HEK293 (cell line): ENCODE measurements at regions not wholly inside any gene's neighbourhood (a gene's known extent, or its start where the extent isn't known, plus 50 kb on each side); places are given as distances from the start of the nearest gene placed in this dataset.

Experiments used
- GLI4 ChIP-seq: fragments of 450-650 bp; formaldehyde crosslinking; IDR thresholded peaks from 2 replicates; pipeline ENCODE4 v1.5.1; 2016; ENCODE audit warnings: missing biosample characterization, missing genetic modification characterization
- KLF16 ChIP-seq: fragments of 450-650 bp; formaldehyde crosslinking; IDR thresholded peaks from 2 replicates; pipeline ENCODE4 v1.5.1; 2017; ENCODE audit warnings: missing biosample characterization, missing genetic modification characterization
- MYNN ChIP-seq: fragments of 450-650 bp; formaldehyde crosslinking; IDR thresholded peaks from 2 replicates; pipeline ENCODE4 v1.5.1; 2016; ENCODE audit warnings: missing biosample characterization, missing genetic modification characterization, borderline replicate concordance
- MZF1 ChIP-seq: fragments of 450-650 bp; formaldehyde crosslinking; IDR thresholded peaks from 2 replicates; pipeline ENCODE4 v1.5.1; 2017; ENCODE audit warnings: missing biosample characterization, missing genetic modification characterization, borderline replicate concordance
- SCRT2 ChIP-seq: fragments of 450-650 bp; formaldehyde crosslinking; IDR thresholded peaks from 2 replicates; pipeline ENCODE4 v1.5.1; 2016; ENCODE audit warnings: missing biosample characterization, missing genetic modification characterization
- ZBTB8A ChIP-seq: fragments of 450-650 bp; formaldehyde crosslinking; IDR thresholded peaks from 2 replicates; pipeline ENCODE4 v1.5.1; 2016; ENCODE audit warnings: missing biosample characterization, missing genetic modification characterization
- ZNF335 ChIP-seq: fragments of 450-650 bp; formaldehyde crosslinking; conservative IDR thresholded peaks from 2 replicates; pipeline ENCODE4 v1.5.1; 2016; ENCODE audit warnings: missing biosample characterization, missing genetic modification characterization
- ZNF37A ChIP-seq: fragments of 450-650 bp; IDR thresholded peaks from 2 replicates; pipeline ENCODE4 v1.5.1; 2018; ENCODE audit warnings: missing biosample characterization, missing genetic modification characterization
- ZNF423 ChIP-seq: fragments of 450-650 bp; formaldehyde crosslinking; IDR thresholded peaks from 2 replicates; pipeline ENCODE4 v1.5.1; 2016; ENCODE audit warnings: missing biosample characterization, missing genetic modification characterization
- ZNF548 ChIP-seq: fragments of 450-650 bp; formaldehyde crosslinking; IDR thresholded peaks from 2 replicates; pipeline ENCODE4 v1.5.1; 2016; ENCODE audit warnings: missing biosample characterization, missing genetic modification characterization
- ZNF664 ChIP-seq: fragments of 450-650 bp; formaldehyde crosslinking; IDR thresholded peaks from 2 replicates; pipeline ENCODE4 v1.5.1; 2016; ENCODE audit warnings: missing biosample characterization, missing genetic modification characterization
- TF ChIP-seq, protein P1 (sequence below): fragments of 450-650 bp; formaldehyde crosslinking; IDR thresholded peaks from 2 replicates; pipeline ENCODE4; 2016; ENCODE audit warnings: missing biosample characterization, missing genetic modification characterization
- TF ChIP-seq, protein P2 (sequence below): fragments of 450-650 bp; formaldehyde crosslinking; IDR thresholded peaks from 2 replicates; pipeline ENCODE4 v1.5.1; 2016; ENCODE audit warnings: missing biosample characterization, missing genetic modification characterization
- TF ChIP-seq, protein P3 (sequence below): fragments of 450-650 bp; formaldehyde crosslinking; IDR thresholded peaks from 2 replicates; pipeline ENCODE4 v1.5.1; 2016; ENCODE audit warnings: missing biosample characterization, missing genetic modification characterization

DNA sequence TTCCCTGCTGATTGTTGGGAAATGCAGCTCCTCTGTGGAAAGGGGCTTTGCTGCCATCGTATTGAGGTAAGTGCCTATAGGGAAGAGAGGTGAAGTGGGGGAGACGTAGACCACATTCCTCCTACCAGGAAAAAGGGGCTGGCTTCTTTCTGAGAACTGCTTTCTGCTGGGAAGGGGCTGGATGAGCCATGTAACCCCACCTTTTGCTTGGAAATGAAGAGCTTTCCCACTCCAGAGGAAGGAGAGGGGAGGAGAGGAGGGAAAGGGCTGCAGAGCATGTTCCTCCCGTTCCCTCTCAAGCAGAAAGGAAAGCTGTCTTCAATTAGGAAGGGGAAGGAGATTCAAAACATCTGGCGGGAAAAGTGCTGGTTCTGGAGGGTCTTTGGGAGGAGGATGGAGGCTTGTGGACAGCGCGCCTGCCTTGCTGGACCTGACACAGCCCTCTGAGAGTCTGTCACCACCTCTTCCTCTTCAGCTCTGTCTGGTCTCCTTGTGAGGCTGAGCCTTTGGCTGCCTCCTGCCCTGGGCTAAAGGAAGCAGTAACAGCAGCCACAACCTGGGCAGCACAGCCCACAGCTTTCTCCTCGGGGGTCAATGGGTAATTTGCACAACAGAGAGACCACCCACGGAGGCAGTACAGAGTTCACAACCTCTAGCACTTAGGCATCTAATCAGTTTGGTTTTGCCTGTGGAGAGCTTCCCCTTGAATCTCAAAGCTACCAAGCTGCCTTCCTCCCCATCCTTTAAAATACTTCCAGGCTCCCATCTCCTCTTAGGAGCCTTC, 410.0 kb upstream of the TNP1 start:
- TF ChIP-seq, protein P1, sequence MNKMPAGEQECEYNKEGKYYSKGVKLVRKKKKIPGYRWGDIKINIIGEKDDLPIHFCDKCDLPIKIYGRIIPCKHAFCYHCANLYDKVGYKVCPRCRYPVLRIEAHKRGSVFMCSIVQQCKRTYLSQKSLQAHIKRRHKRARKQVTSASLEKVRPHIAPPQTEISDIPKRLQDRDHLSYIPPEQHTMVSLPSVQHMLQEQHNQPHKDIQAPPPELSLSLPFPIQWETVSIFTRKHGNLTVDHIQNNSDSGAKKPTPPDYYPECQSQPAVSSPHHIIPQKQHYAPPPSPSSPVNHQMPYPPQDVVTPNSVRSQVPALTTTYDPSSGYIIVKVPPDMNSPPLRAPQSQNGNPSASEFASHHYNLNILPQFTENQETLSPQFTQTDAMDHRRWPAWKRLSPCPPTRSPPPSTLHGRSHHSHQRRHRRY: no peak
- TF ChIP-seq MZF1 (tag by site-specific recombination) (no peak), ZNF423 (tag by site-specific recombination) (no peak), KLF16 (tag by site-specific recombination) (no peak), MYNN (no peak), SCRT2 (tag by site-specific recombination) (no peak), ZNF548 (tag by site-specific recombination) (no peak), ZNF335 (no peak), ZBTB8A (tag by site-specific recombination) (no peak), ZNF664 (no peak), GLI4 (tag by site-specific recombination) (no peak), ZNF37A (tag by site-specific recombination) (no peak)
- TF ChIP-seq, protein P2, sequence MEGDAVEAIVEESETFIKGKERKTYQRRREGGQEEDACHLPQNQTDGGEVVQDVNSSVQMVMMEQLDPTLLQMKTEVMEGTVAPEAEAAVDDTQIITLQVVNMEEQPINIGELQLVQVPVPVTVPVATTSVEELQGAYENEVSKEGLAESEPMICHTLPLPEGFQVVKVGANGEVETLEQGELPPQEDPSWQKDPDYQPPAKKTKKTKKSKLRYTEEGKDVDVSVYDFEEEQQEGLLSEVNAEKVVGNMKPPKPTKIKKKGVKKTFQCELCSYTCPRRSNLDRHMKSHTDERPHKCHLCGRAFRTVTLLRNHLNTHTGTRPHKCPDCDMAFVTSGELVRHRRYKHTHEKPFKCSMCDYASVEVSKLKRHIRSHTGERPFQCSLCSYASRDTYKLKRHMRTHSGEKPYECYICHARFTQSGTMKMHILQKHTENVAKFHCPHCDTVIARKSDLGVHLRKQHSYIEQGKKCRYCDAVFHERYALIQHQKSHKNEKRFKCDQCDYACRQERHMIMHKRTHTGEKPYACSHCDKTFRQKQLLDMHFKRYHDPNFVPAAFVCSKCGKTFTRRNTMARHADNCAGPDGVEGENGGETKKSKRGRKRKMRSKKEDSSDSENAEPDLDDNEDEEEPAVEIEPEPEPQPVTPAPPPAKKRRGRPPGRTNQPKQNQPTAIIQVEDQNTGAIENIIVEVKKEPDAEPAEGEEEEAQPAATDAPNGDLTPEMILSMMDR (tag by site-specific recombination): no peak
- TF ChIP-seq, protein P3, sequence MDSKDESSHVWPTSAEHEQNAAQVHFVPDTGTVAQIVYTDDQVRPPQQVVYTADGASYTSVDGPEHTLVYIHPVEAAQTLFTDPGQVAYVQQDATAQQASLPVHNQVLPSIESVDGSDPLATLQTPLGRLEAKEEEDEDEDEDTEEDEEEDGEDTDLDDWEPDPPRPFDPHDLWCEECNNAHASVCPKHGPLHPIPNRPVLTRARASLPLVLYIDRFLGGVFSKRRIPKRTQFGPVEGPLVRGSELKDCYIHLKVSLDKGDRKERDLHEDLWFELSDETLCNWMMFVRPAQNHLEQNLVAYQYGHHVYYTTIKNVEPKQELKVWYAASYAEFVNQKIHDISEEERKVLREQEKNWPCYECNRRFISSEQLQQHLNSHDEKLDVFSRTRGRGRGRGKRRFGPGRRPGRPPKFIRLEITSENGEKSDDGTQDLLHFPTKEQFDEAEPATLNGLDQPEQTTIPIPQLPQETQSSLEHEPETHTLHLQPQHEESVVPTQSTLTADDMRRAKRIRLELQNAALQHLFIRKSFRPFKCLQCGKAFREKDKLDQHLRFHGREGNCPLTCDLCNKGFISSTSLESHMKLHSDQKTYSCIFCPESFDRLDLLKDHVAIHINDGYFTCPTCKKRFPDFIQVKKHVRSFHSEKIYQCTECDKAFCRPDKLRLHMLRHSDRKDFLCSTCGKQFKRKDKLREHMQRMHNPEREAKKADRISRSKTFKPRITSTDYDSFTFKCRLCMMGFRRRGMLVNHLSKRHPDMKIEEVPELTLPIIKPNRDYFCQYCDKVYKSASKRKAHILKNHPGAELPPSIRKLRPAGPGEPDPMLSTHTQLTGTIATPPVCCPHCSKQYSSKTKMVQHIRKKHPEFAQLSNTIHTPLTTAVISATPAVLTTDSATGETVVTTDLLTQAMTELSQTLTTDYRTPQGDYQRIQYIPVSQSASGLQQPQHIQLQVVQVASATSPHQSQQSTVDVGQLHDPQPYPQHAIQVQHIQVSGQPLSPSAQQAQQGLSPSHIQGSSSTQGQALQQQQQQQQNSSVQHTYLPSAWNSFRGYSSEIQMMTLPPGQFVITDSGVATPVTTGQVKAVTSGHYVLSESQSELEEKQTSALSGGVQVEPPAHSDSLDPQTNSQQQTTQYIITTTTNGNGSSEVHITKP (tag by site-specific recombination): no peak
